Neural crest cell (in vitro differentiated cells): ENCODE measurements at regions not wholly inside any gene's neighbourhood (a gene's known extent, or its start where the extent isn't known, plus 50 kb on each side); places are given as distances from the start of the nearest gene placed in this dataset.

Experiments
- DNase-seq: peaks from one replicate; pipeline ENCODE4 v3.0.0; 2021; ENCODE audit warnings: low read depth, mixed read lengths, low spot score
- H3K27ac Mint-ChIP-seq: one replicate; pipeline ENCODE4 v1.8.0; 2021; ENCODE audit warnings: mild to moderate bottlenecking, mixed read lengths; ENCODE audit not compliant: unreplicated experiment
- H3K27me3 Mint-ChIP-seq: 2 replicates; pipeline ENCODE4 v1.8.0; 2021; ENCODE audit warnings: low read depth, mild to moderate bottlenecking, mixed read lengths
- H3K36me3 Mint-ChIP-seq: 2 replicates; pipeline ENCODE4 v1.8.0; 2021; ENCODE audit warnings: low read depth, mild to moderate bottlenecking, mixed read lengths
- H3K4me1 Mint-ChIP-seq: 2 replicates; pipeline ENCODE4 v1.8.0; 2021; ENCODE audit warnings: mixed read lengths
- H3K4me3 Mint-ChIP-seq: one replicate; pipeline ENCODE4 v1.8.0; 2021; ENCODE audit warnings: mild to moderate bottlenecking, mixed read lengths
- H3K9me3 Mint-ChIP-seq: 2 replicates; pipeline ENCODE4 v1.8.0; 2021; ENCODE audit warnings: mixed read lengths
- CTCF ChIP-seq: fragments of 200-600 bp; sonication (generic); conservative IDR thresholded peaks from 2 replicates; pipeline ENCODE4 v1.5.0; 2021; ENCODE audit warnings: antibody characterized with exemption, mild to moderate bottlenecking

- Mint-ChIP-seq H3K36me3 (no peaks in the 10 kb centered on the region), H3K27ac (no peak overlapping the region), H3K4me1 (no peaks in the 10 kb centered on the region), H3K9me3 (no peaks in the 10 kb centered on the region), H3K27me3 (no peaks in the 10 kb centered on the region), H3K4me3 (no peak overlapping the region)
- DNase-seq, result no peak
- no peak for TF ChIP-seq CTCF
Measured at GRCh38 chr5:26482076-26482809, 556.1 kb downstream of the CDH9 start.

- no peak for DNase-seq
- Mint-ChIP-seq H3K4me1 (no peaks in the 10 kb centered on the region), H3K27me3 (no peaks in the 10 kb centered on the region), H3K36me3 (no peaks in the 10 kb centered on the region), H3K27ac (no peak overlapping the region), H3K9me3 (no peaks in the 10 kb centered on the region), H3K4me3 (no peak overlapping the region)
- TF ChIP-seq CTCF, result no peak
Measured at GRCh38 chr5:26470439-26470838, 567.9 kb downstream of the CDH9 start.

- TF ChIP-seq CTCF, result no peak
- Mint-ChIP-seq H3K27me3 (no peaks in the 10 kb centered on the region), H3K27ac (no peak overlapping the region), H3K4me1 (no peaks in the 10 kb centered on the region), H3K4me3 (no peak overlapping the region), H3K9me3 (peaks cover 3% of the 10 kb centered on the region), H3K36me3 (no peaks in the 10 kb centered on the region)
- no peak for DNase-seq
Measured at GRCh38 chr5:26439121-26439520, 599.3 kb downstream of the CDH9 start.

- Mint-ChIP-seq H3K27ac (no peak overlapping the region), H3K27me3 (no peaks in the 10 kb centered on the region), H3K4me1 (no peaks in the 10 kb centered on the region), H3K36me3 (no peaks in the 10 kb centered on the region), H3K9me3 (peaks cover 3% of the 10 kb centered on the region), H3K4me3 (no peak overlapping the region)
- DNase-seq, result no peak
- TF ChIP-seq CTCF, result no peak
Measured at GRCh38 chr5:26434688-26435087, 603.7 kb downstream of the CDH9 start.

GRCh38 chr5:26432386-26432785, 606.0 kb downstream of the CDH9 start:
- Mint-ChIP-seq H3K27ac (no peak overlapping the region), H3K27me3 (no peaks in the 10 kb centered on the region), H3K36me3 (no peaks in the 10 kb centered on the region), H3K4me3 (no peak overlapping the region), H3K9me3 (peaks cover 5% of the 10 kb centered on the region), H3K4me1 (no peaks in the 10 kb centered on the region)
- DNase-seq, result no peak
- TF ChIP-seq CTCF, result no peak
